Astrocyte of the cerebellum (primary cell): ENCODE measurements at regions not wholly inside any gene's neighbourhood (a gene's known extent, or its start where the extent isn't known, plus 50 kb on each side); places are given as distances from the start of the nearest gene placed in this dataset.

Experiments
- DNase-seq: peaks from one replicate; pipeline ENCODE4 v3.0.0-alpha.2; 2011; ENCODE audit warnings: low read depth
- H3K4me3 ChIP-seq: 2 replicates; pipeline ENCODE4 v1.5.1; 2011; ENCODE audit warnings: mild to moderate bottlenecking, low read depth, low read length, moderate library complexity
- in situ Hi-C: cut with HindIII; loops from 2 replicates; pipeline ENCODE4 v1.10.0; 2017; ENCODE audit warnings: low sequenced_read_pairs
- TF ChIP-seq, protein P1 (sequence below): IDR thresholded peaks from 2 replicates; pipeline ENCODE4 v1.5.1; 2012; ENCODE audit warnings: low read length, low read depth, moderate library complexity, mild to moderate bottlenecking; ENCODE audit errors: missing control alignments

DNA sequence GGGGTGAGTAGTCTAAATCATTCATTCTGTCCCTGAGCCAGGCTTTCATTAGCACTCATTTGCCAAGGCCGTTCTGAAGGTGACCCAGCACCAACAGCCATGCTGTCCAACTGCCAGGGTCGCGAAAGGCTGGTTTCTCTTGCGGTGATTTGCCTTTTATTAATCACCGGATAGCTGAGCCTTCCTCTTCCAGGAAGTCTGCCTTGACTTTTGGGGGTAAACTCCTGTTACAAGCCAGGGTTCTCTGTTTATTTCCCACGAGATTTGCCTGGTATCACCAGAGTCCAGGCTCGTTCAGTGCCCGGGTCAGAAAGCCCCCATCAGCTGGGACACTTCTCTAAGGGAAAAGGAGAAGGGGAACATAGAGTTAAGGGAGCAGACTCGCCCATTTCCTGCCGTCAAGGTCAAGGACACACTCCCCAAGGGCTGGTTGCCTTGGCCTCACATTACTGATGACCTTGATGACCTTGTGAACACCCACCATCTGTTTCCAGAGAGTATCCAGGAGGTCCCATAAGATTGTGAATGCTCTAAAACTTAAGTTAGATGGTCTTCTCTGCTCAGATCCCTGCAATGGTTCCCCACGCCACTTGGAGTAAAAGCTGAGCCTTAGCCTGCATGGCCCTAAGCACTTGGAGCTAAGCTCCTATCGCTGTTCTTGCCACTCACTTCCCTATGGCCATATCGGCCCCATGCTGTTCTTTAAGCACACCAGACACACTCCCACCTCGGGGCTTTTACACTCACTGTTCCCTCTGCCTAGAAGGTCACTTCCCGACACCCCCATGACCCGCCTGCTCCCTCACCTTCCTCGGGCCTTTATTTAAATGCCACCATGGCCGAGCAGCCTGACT lies 96.0 kb upstream of the EPCAM start:
- no peak overlapping the region for H3K4me3 ChIP-seq
- in situ Hi-C loops: no loop called here
- DNase-seq: no peak
- TF ChIP-seq, protein P1, sequence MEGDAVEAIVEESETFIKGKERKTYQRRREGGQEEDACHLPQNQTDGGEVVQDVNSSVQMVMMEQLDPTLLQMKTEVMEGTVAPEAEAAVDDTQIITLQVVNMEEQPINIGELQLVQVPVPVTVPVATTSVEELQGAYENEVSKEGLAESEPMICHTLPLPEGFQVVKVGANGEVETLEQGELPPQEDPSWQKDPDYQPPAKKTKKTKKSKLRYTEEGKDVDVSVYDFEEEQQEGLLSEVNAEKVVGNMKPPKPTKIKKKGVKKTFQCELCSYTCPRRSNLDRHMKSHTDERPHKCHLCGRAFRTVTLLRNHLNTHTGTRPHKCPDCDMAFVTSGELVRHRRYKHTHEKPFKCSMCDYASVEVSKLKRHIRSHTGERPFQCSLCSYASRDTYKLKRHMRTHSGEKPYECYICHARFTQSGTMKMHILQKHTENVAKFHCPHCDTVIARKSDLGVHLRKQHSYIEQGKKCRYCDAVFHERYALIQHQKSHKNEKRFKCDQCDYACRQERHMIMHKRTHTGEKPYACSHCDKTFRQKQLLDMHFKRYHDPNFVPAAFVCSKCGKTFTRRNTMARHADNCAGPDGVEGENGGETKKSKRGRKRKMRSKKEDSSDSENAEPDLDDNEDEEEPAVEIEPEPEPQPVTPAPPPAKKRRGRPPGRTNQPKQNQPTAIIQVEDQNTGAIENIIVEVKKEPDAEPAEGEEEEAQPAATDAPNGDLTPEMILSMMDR: no peak

DNA sequence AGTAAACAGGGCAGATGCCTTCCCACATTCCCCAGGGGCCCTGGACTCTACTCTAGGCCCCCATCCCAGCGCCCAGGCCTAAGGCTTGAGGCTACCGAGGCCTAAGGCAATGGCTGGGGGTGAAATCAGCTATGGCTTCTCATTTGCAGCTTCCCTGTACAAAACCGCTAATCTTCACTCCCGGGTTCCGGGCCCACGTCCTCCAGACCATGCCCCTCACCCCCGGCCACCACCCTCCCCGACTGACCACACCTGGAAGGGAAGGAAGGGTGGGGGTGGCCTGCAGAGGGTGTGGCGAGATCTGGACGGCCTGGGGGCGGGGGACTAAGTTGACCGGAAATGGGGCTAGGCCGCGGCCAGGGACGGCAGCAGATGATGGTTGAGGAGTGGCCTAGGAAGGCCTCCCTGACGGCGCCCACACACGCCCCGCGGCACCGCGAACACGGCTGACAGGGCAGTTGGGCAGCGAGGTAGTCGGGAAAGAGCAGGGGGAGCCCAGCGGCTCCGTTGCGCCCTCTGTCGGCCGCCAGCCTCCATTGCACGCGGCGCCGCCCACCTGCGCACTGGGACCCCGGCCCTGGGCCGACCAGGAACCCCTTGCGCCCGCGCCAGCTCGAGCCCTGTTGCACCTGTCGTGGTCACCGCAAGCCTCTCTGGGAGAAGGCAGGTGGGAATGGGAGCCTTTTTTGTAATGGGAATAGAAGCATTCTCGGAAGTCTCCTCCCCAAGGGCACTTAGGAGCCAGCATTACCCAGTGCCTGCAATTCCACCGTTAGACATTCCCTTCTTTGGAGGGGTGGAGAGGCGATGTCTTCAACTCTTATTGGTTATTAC lies 95.9 kb upstream of the CALM2 start:
- TF ChIP-seq, protein P1: peak; percentile 91
- peak overlapping the region; percentile 24 for H3K4me3 ChIP-seq
- in situ Hi-C loops: no loop called here
- no peak for DNase-seq

- TF ChIP-seq, protein P1: no peak
- no peak for DNase-seq
- no peak overlapping the region for H3K4me3 ChIP-seq
- in situ Hi-C loops: no loop called here
These were observed 95.0 kb upstream of the CALM2 start for GRCh38 chr2:47271054-47272000.

DNA sequence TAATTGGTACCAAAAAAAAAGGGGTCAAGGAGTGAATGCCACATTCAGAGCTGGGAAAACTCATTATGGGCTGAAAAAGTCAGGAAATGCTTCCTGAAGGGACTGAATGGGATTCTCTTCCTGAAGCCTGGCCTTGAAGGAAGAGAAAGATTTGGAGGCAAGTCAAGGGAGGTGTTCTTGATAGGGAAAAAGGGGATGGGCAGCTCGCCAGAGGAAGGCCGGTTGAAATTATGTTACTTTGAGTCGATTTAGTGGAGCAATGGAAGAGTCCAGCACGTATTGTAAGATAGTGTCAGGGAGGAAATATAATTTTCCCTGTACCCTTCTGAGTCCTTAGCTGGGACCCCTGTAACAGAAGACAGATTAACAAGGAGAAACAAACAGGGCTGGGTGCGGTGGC lies 94.1 kb upstream of the CALM2 start:
- TF ChIP-seq, protein P1: no peak
- H3K4me3 ChIP-seq: no peak overlapping the region
- in situ Hi-C loops: no loop called here
- DNase-seq: no peak

DNA sequence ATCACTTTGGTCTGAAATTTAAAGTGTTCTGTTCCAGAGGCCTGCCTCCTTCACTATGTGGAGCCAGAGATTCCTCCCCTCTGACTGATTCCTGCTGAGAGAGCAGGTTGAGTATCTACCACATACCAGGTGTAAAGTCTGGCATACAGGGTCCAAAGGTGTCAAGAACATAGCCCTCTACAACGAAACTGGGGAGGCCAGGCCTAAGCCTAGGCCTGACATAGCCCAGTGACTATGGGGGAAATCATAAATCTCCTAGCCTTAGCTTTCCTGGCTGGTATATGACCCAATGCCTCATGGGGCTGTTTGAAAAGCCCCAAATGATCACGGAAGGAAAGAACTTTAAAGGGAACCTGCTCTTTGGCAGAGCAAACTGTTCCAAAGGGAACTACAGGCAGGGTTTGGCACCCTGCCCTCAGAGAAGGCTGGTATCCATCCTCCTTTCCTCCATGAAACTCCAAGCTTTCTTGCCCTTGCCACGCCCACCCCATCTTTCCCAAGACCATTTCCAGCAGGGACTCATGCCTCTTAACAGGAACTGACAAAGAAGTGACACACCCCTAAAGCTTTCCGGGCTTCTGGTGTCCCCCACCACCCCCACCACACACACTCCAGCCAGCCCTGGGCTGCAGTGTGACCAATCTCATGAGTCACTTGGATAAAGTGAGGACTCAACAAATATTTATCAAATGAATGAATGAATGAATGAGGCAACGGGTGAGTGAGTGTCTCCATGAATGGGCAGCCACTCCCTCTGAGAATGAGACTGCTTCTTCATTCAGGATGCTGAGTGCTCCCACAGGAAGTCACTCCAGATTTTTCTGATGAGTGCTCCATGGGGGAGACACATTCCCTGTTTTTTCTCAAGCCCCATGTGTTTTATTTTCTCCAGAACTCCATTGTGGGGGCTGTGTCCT lies 93.3 kb upstream of the CALM2 start:
- H3K4me3 ChIP-seq: no peak overlapping the region
- in situ Hi-C loops: no loop called here
- DNase-seq: peak; percentile 51
- TF ChIP-seq, protein P1: no peak
